Adrenal gland (tissue), 9 donors: ENCODE measurements at regions not wholly inside any gene's neighbourhood (a gene's known extent, or its start where the extent isn't known, plus 50 kb on each side); places are given as distances from the start of the nearest gene placed in this dataset.

Source experiments
- DNase-seq, 7 donors: peaks; one replicate each; pipeline ENCODE4 v3.0.0-alpha.2; 2019 to 2020
- H3K27ac ChIP-seq, 5 donors: fragments of 200-600 bp; sonication (generic) in 4 of 5; 1 replicate in 3 of 5; 2 replicates in 2 of 5; pipeline versions ENCODE4 v1.5.1 to v1.8.0; 2016 to 2020; ENCODE audit warnings: mild to moderate bottlenecking in 1 of 5
- H3K27me3 ChIP-seq: fragments of 200-600 bp; 2 replicates; pipeline ENCODE4 v1.8.0; 2021
- H3K36me3 ChIP-seq, 2 donors: fragments of 200-600 bp; replicated peaks in 1 of 2; 1 replicate in 1 of 2; 2 replicates in 1 of 2; pipeline versions ENCODE4 v1.5.1 to v1.8.0; 2018 to 2022
- H3K4me1 ChIP-seq, 2 donors: fragments of 200-600 bp; replicated peaks in 1 of 2; 1 replicate in 1 of 2; 2 replicates in 1 of 2; pipeline versions ENCODE4 v1.5.1 to v1.8.0; 2018 to 2021
- H3K4me3 ChIP-seq, 4 donors: fragments of 200-600 bp; sonication (generic) in 3 of 4; one replicate each; pipeline ENCODE4 v1.5.1; 2016 to 2018
- H3K9me3 ChIP-seq, 3 donors: fragments of 200-600 bp; sonication (generic) in 1 of 3; replicated peaks in 1 of 3; 1 replicate in 2 of 3; 2 replicates in 1 of 3; pipeline versions ENCODE4 v1.5.1 to v1.8.0; 2016 to 2021
- POLR2A ChIP-seq, 2 donors: fragments of 450-650 bp; IDR thresholded peaks; one replicate each; pipeline ENCODE4 v1.6.1; 2017; ENCODE audit warnings: antibody characterized with exemption in 2 of 2, mild to moderate bottlenecking in 2 of 2, moderate library complexity in 1 of 2
- WGBS, 4 donors: extraction: QIAGEN DNeasy Blood & Tissue Kit in 2 of 4; methylation state at CpG; one replicate each; pipeline versions ENCODE4 v1.1.5 to v1.1.7; 2013 to 2017; 5-methylcytosine and 5-hydroxymethylcytosine counted together
- intact Hi-C, 2 donors: fragments of 100-400 bp; cut with DNase I; formaldehyde crosslinking; loops; one replicate each; pipeline versions ENCODE4 v1.14.1 to v1.15.0; 2022 to 2023
- TF ChIP-seq, protein P1 (sequence below), 6 experiments: fragments of 450-650 bp in 4 of 6; fragments of 200-600 bp in 2 of 6; sonication (generic) in 1 of 6; IDR thresholded peaks; 1 replicate in 5 of 6; 2 replicates in 1 of 6; pipeline versions ENCODE4 v1.5.1 to v1.8.0; 2016 to 2021; ENCODE audit warnings: antibody characterized with exemption in 6 of 6, mild to moderate bottlenecking in 2 of 6, moderate library complexity in 1 of 6
- donor health status: healthy with polysubstance abuse.
- donor health status: Bipolar disorder and iron deficiency.
- donor health status: DM: yes; HTN: yes; CAD: no.
- donor health status: DM: no; HTN: no; CAD: no.
- donor health status: DM: no; HTN: no; CAD: no.

DNA sequence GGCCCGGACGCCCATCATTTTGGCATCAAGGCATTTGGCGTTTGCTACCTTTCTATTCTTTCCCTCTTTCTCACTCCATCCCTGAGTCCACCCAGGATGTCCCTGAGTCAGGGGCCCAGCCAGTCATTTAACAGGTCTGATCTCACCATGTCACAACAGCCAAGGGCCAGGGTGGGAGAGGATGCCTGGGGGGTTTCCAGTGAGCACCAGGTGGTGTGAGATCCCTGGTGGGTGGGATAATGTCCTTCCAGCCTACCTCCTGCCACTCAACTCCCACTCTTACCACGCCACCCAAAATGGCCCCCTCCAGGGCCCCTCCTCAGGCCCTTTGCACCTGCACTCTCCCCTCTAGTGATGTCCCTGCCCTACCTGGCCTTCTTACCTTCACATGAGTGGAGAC lies 310.8 kb downstream of the BCL11B start:
- WGBS, 4 donors = 81 to 92% (median 90%) methylated on average over 4 of the region's 4 CpGs
- Histone ChIP-seq H3K4me3 (no peak overlapping the region), H3K9me3 (no peaks in the 10 kb centered on the region), H3K27me3 (peaks cover 3% of the 10 kb centered on the region), H3K27ac (no peak overlapping the region), H3K36me3 (no peaks in the 10 kb centered on the region), H3K4me1 (peaks cover 0 to 3% of the 10 kb centered on the region in 2 donors)
- DNase-seq = no peak
- TF ChIP-seq POLR2A (IDR thresholded peaks at IDR 0.05) = no peak
- TF ChIP-seq, protein P1, sequence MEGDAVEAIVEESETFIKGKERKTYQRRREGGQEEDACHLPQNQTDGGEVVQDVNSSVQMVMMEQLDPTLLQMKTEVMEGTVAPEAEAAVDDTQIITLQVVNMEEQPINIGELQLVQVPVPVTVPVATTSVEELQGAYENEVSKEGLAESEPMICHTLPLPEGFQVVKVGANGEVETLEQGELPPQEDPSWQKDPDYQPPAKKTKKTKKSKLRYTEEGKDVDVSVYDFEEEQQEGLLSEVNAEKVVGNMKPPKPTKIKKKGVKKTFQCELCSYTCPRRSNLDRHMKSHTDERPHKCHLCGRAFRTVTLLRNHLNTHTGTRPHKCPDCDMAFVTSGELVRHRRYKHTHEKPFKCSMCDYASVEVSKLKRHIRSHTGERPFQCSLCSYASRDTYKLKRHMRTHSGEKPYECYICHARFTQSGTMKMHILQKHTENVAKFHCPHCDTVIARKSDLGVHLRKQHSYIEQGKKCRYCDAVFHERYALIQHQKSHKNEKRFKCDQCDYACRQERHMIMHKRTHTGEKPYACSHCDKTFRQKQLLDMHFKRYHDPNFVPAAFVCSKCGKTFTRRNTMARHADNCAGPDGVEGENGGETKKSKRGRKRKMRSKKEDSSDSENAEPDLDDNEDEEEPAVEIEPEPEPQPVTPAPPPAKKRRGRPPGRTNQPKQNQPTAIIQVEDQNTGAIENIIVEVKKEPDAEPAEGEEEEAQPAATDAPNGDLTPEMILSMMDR (IDR thresholded peaks at IDR 0.05) = no peak
- intact Hi-C loops = no loop called here

DNA sequence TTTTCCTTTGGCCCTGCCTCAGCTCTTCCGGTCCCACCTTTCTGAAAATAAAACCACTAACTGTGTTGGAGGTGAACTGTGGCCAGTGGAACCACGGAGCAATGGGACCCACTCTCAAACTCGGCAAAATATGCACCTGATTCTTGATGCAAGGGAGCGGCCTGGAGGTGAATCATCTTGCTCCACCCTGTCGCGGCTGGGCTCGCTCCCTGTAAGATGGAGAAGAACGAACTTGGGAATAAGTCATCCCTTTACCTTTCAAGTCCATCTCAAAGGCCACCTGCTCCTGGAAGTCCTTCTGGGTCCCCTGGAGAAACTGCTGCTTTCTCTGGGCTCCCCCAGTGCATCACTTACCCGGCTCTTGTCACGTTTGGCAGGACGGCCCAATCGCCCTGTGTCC lies 309.9 kb downstream of the BCL11B start:
- intact Hi-C loops = no loop called here
- Histone ChIP-seq H3K27me3 (peaks cover 3% of the 10 kb centered on the region), H3K27ac (no peak overlapping the region), H3K4me1 (peaks cover 0 to 3% of the 10 kb centered on the region in 2 donors), H3K9me3 (no peaks in the 10 kb centered on the region), H3K36me3 (no peaks in the 10 kb centered on the region), H3K4me3 (no peak overlapping the region)
- DNase-seq = no peak
- TF ChIP-seq, protein P1 (IDR thresholded peaks at IDR 0.05) = no peak
- TF ChIP-seq POLR2A (IDR thresholded peaks at IDR 0.05) = no peak
- WGBS, 4 donors = 72 to 89% (median 84%) methylated on average over 12 of the region's 12 CpGs

DNA sequence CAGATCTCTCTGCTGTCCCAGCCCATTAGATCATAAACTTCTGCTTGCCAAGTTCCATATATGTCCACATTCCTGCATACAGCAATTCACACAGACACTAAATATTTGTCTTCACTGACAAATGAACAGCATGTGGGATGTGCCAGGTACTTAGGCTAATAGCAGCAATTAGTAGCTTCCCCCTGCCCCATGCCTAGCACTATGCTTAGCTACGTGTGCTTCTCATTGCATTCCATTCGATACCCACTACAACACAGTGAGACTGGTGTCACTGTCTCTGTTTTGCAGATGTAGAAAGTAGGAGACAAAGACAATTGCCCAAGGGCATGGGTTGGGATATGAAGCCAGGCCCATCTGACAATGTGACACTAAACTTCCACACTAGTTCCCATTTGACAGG lies 308.4 kb downstream of the BCL11B start:
- H3K27ac ChIP-seq = no peak overlapping the region
- no peak overlapping the region for H3K4me3 ChIP-seq
- H3K4me1 ChIP-seq = no peaks in the 10 kb centered on the region
- DNase-seq = no peak
- H3K9me3 ChIP-seq = no peaks in the 10 kb centered on the region
- peaks cover 3% of the 10 kb centered on the region for H3K27me3 ChIP-seq
- no peaks in the 10 kb centered on the region for H3K36me3 ChIP-seq
- TF ChIP-seq, protein P1 (IDR thresholded peaks at IDR 0.05) = no peak
- TF ChIP-seq POLR2A (IDR thresholded peaks at IDR 0.05) = no peak
- 71 to 77% (median 74%) methylated on average over 2 of the region's 2 CpGs for WGBS, 4 donors
- intact Hi-C loops = no loop called here

DNA sequence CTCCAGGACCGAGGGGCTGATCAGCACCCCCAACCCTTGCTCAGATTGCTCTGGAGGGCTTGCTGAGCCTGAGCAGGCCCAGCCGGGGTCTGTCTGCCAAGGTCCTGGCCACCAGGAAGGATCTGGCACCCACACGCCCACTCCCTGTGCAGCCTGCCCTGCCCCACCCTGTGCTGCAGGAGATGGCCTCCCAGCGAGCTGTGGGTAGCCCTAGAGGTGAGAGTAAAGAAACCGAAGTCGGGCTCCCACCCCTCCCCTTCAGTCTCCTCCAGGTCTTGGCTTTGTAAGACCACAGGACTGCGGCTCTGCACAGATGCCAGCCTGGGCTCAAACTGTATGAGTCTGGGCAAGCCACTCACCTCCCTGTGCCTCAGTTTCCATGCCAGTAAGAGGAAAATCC lies 307.8 kb downstream of the BCL11B start:
- no peaks in the 10 kb centered on the region for H3K36me3 ChIP-seq
- peaks cover 3% of the 10 kb centered on the region for H3K27me3 ChIP-seq
- TF ChIP-seq, protein P1 (IDR thresholded peaks at IDR 0.05) = no peak
- TF ChIP-seq POLR2A (IDR thresholded peaks at IDR 0.05) = no peak
- intact Hi-C loops = no loop called here
- 52 to 80% (median 58%) methylated on average over 1 to 7 of the region's 7 CpGs for WGBS, 4 donors
- H3K27ac ChIP-seq = no peak overlapping the region
- DNase-seq = no peak
- H3K4me1 ChIP-seq = no peaks in the 10 kb centered on the region
- H3K9me3 ChIP-seq = no peaks in the 10 kb centered on the region
- H3K4me3 ChIP-seq = no peak overlapping the region
